PC-9 (cell line): ENCODE measurements at regions not wholly inside any gene's neighbourhood (a gene's known extent, or its start where the extent isn't known, plus 50 kb on each side); places are given as distances from the start of the nearest gene placed in this dataset.
"Not testable (repeated sequence)": the region's sequence is repeated elsewhere in the genome, so short reads cannot be mapped to it uniquely, and the experiment has no call there.

Experiments used
- BruUV-seq: library from RNA; stranded (reverse); fragments of 400-500 nt; replicated peaks from 2 replicates; lab custom pipeline; 2021; lab: Mats Ljungman, UMichigan
- CTCF ChIA-PET: fragments of 300-600 bp; sonication (Branson Sonifier 250); formaldehyde crosslinking; loops from one replicate; lab custom pipeline; 2022; ENCODE audit warnings: antibody characterized with exemption; lab: Charles Lee
- POLR2A ChIA-PET: fragments of 300-600 bp; sonication (Branson Sonifier 250); formaldehyde crosslinking; loops from one replicate; lab custom pipeline; 2022; ENCODE audit warnings: antibody characterized with exemption; ENCODE audit not compliant: unreplicated experiment; lab: Charles Lee
- DNase-seq, 2 experiments: peaks; one replicate each; pipeline versions ENCODE4 v3.0.0 to v3.0.0-alpha.2; 2015 to 2022; ENCODE audit warnings: mixed read lengths in 1 of 2
- H2AFZ ChIP-seq: fragments of 200-600 bp; sonication (generic); 2 replicates; pipeline ENCODE4 v1.8.1; 2017; ENCODE audit warnings: antibody characterized with exemption
- H3F3A ChIP-seq: fragments of 200-600 bp; sonication (generic); 2 replicates; pipeline ENCODE4 v1.8.1; 2017; ENCODE audit warnings: antibody characterized with exemption, mild to moderate bottlenecking, low read depth; ENCODE audit not compliant: insufficient read depth
- H3K27ac ChIP-seq: fragments of 200-600 bp; sonication (generic); 2 replicates; pipeline ENCODE4 v1.6.1; 2016; ENCODE audit warnings: mixed run types
- H3K27me3 ChIP-seq: fragments of 200-600 bp; sonication (generic); 2 replicates; pipeline ENCODE4 v1.6.1; 2016; ENCODE audit warnings: low read depth, mixed run types; ENCODE audit not compliant: insufficient read depth
- H3K36me3 ChIP-seq: fragments of 200-600 bp; sonication (generic); 2 replicates; pipeline ENCODE4 v1.6.1; 2016; ENCODE audit warnings: low read depth, mixed run types
- H3K4me1 ChIP-seq: fragments of 200-600 bp; sonication (generic); replicated peaks from 2 replicates; pipeline ENCODE4 v1.6.1; 2016; ENCODE audit warnings: mixed run types; ENCODE audit not compliant: insufficient read depth
- H3K4me2 ChIP-seq: fragments of 200-600 bp; sonication (generic); 2 replicates; pipeline ENCODE4 v1.6.1; 2017; ENCODE audit warnings: mixed run types
- H3K4me3 ChIP-seq: fragments of 200-600 bp; sonication (generic); 2 replicates; pipeline ENCODE4 v1.6.1; 2016; ENCODE audit warnings: mixed run types
- H3K79me2 ChIP-seq: fragments of 200-600 bp; sonication (generic); 2 replicates; pipeline ENCODE4 v1.6.1; 2017; ENCODE audit warnings: low read depth, mixed run types
- H3K9me2 ChIP-seq: fragments of 200-600 bp; sonication (generic); 2 replicates; pipeline ENCODE4 v1.8.1; 2017; ENCODE audit warnings: mild to moderate bottlenecking; ENCODE audit not compliant: insufficient read depth
- H3K9me3 ChIP-seq: fragments of 200-600 bp; sonication (generic); 2 replicates; pipeline ENCODE4 v1.8.1; 2016; ENCODE audit warnings: low read depth; ENCODE audit not compliant: insufficient read depth
- H4K20me1 ChIP-seq: fragments of 200-600 bp; sonication (generic); 2 replicates; pipeline ENCODE4 v1.8.1; 2017; ENCODE audit not compliant: insufficient read depth
- CTCF ChIP-seq: fragments of 200-600 bp; sonication (generic); conservative IDR thresholded peaks from 2 replicates; pipeline ENCODE4 v1.6.1; 2017; ENCODE audit warnings: mixed run types, antibody characterized with exemption, mild to moderate bottlenecking, moderate library complexity
- EZH2 ChIP-seq: fragments of 200-600 bp; sonication (generic); IDR thresholded peaks from 2 replicates; pipeline ENCODE4 v1.8.0; 2017; ENCODE audit warnings: antibody characterized with exemption, low read depth
- intact Hi-C: fragments of 100-400 bp; cut with micrococcal nuclease; formaldehyde crosslinking; loops from one replicate; pipeline ENCODE4 v1.10.0; 2022; ENCODE audit not compliant: unreplicated experiment

- CTCF ChIA-PET = no interaction called here
- Histone ChIP-seq H3K27ac (no peak overlapping the region), H4K20me1 (no peaks in the 10 kb centered on the region), H2AFZ (no peak overlapping the region), H3K79me2 (no peaks in the 10 kb centered on the region), H3K4me2 (no peak overlapping the region), H3K4me1 (no peaks in the 10 kb centered on the region), H3K4me3 (no peak overlapping the region), H3K9me3 (no peaks in the 10 kb centered on the region), H3K36me3 (no peaks in the 10 kb centered on the region), H3K27me3 (no peaks in the 10 kb centered on the region), H3F3A (no peaks in the 10 kb centered on the region), H3K9me2 (no peaks in the 10 kb centered on the region)
- no peak for DNase-seq
- intact Hi-C loops = no loop called here
- no TSS peak for BruUV-seq
- POLR2A ChIA-PET = no interaction called here
- no peak for TF ChIP-seq CTCF
- TF ChIP-seq EZH2 = no peak
These were observed 109.4 kb downstream of the C5orf15 start for GRCh38 chr5:133859073-133859472.

- H3K79me2 ChIP-seq, intact Hi-C loops, H3K4me2 ChIP-seq, DNase-seq, BruUV-seq, H3K4me3 ChIP-seq, H3K4me1 ChIP-seq, H3K27me3 ChIP-seq, H3K27ac ChIP-seq, H3F3A ChIP-seq, H2AFZ ChIP-seq, H3K9me2 ChIP-seq, H4K20me1 ChIP-seq, H3K9me3 ChIP-seq, POLR2A ChIA-PET, H3K36me3 ChIP-seq, CTCF ChIA-PET: not testable (repeated sequence)
These were observed 110.7 kb downstream of the C5orf15 start for GRCh38 chr5:133857595-133858313.

GRCh38 chr5:133854554-133854953 lies 113.9 kb downstream of the C5orf15 start:
- Histone ChIP-seq H3K9me3 (no peaks in the 10 kb centered on the region), H3K4me2 (no peak overlapping the region), H3K9me2 (no peaks in the 10 kb centered on the region), H3K27me3 (no peaks in the 10 kb centered on the region), H2AFZ (no peak overlapping the region), H3F3A (no peaks in the 10 kb centered on the region), H3K27ac (no peak overlapping the region), H3K79me2 (no peaks in the 10 kb centered on the region), H3K36me3 (no peaks in the 10 kb centered on the region), H3K4me3 (no peak overlapping the region), H3K4me1 (no peaks in the 10 kb centered on the region), H4K20me1 (no peaks in the 10 kb centered on the region)
- DNase-seq = no peak
- no peak for TF ChIP-seq CTCF
- ChIA-PET POLR2A (no interaction called here), CTCF (no interaction called here)
- BruUV-seq = no TSS peak
- intact Hi-C loops = no loop called here
